ENCODE measurements at regions not wholly inside any gene's neighbourhood (a gene's known extent, or its start where the extent isn't known, plus 50 kb on each side); places are given as distances from the start of the nearest gene placed in this dataset.
A peak's percentile ranks its signal among the peaks of the same experiment; 100 is the strongest.

- Histone ChIP-seq H3K27me3 (no peaks in the 10 kb centered on the region), H3K36me3 (no peaks in the 10 kb centered on the region), H3K4me1 (peaks cover 0 to 20% (median 12%) of the 10 kb centered on the region in 4 donors), H3K27ac (replicated peaks in 1 of 4) (no peak overlapping the region), H3K4me3 (no peak overlapping the region), H3K9me3 (peaks cover 0 to 11% (median 4%) of the 10 kb centered on the region in 4 donors)
- no peak for DNase-seq (ENCODE audit: extremely low spot score)
- TF ChIP-seq EP300 (IDR thresholded peaks at IDR 0.05) (no peak), POLR2AphosphoS5 (IDR thresholded peaks at IDR 0.05) (no peak), CTCF (IDR thresholded peaks at IDR 0.05) (no peak), POLR2A (IDR thresholded peaks at IDR 0.05; ENCODE audit: low read depth) (no peak)
- intact Hi-C loops (cut with DNase I), result no loop called here
- 84% methylated on average over 3 of the region's 5 CpGs for WGBS
Observed at GRCh38 chr9:96034553-96035122, 159.1 kb downstream of the ERCC6L2 start.

GRCh38 chr9:96033896-96034295 lies 158.4 kb downstream of the ERCC6L2 start:
- Histone ChIP-seq H3K27ac (replicated peaks in 1 of 4) (no peak overlapping the region), H3K36me3 (no peaks in the 10 kb centered on the region), H3K9me3 (peaks cover 0 to 8% (median 3%) of the 10 kb centered on the region in 4 donors), H3K4me3 (no peak overlapping the region), H3K27me3 (no peaks in the 10 kb centered on the region), H3K4me1 (peaks cover 0 to 20% (median 12%) of the 10 kb centered on the region in 4 donors)
- no peak for TF ChIP-seq POLR2A (IDR thresholded peaks at IDR 0.05; ENCODE audit: low read depth)
- TF ChIP-seq EP300 (IDR thresholded peaks at IDR 0.05), result no peak
- TF ChIP-seq POLR2AphosphoS5 (IDR thresholded peaks at IDR 0.05), result no peak
- TF ChIP-seq CTCF (IDR thresholded peaks at IDR 0.05), result no peak
- intact Hi-C loops (cut with DNase I), result no loop called here
- 76% methylated on average over 8 of the region's 10 CpGs for WGBS
- DNase-seq (ENCODE audit: extremely low spot score), result no peak

GRCh38 chr9:96031916-96032534 lies 156.5 kb downstream of the ERCC6L2 start:
- Histone ChIP-seq H3K27ac (replicated peaks in 1 of 4) (peak overlapping the region in 1 of 4 donors; percentile 42), H3K4me3 (no peak overlapping the region), H3K27me3 (peaks cover 0 to 9% (median 0%) of the 10 kb centered on the region in 4 donors), H3K4me1 (peaks cover 7 to 28% (median 21%) of the 10 kb centered on the region in 4 donors), H3K36me3 (no peaks in the 10 kb centered on the region), H3K9me3 (no peaks in the 10 kb centered on the region)
- 86% methylated on average over 15 of the region's 15 CpGs for WGBS
- DNase-seq (ENCODE audit: extremely low spot score), result no peak
- intact Hi-C loops (cut with DNase I), result no loop called here
- TF ChIP-seq CTCF (IDR thresholded peaks at IDR 0.05) (no peak), POLR2AphosphoS5 (IDR thresholded peaks at IDR 0.05) (no peak), POLR2A (IDR thresholded peaks at IDR 0.05; ENCODE audit: low read depth) (no peak), EP300 (IDR thresholded peaks at IDR 0.05) (no peak)

GRCh38 chr9:96031366-96031824 lies 155.9 kb downstream of the ERCC6L2 start:
- DNase-seq (ENCODE audit: extremely low spot score), result no peak
- peaks cover 8 to 32% (median 23%) of the 10 kb centered on the region in 4 donors for H3K4me1 ChIP-seq
- no peaks in the 10 kb centered on the region for H3K36me3 ChIP-seq
- TF ChIP-seq POLR2A (IDR thresholded peaks at IDR 0.05; ENCODE audit: low read depth), result no peak
- no peak for TF ChIP-seq EP300 (IDR thresholded peaks at IDR 0.05)
- TF ChIP-seq POLR2AphosphoS5 (IDR thresholded peaks at IDR 0.05), result no peak
- no peak for TF ChIP-seq CTCF (IDR thresholded peaks at IDR 0.05)
- WGBS, result 67% methylated on average over 4 of the region's 6 CpGs
- H3K9me3 ChIP-seq, result no peaks in the 10 kb centered on the region
- intact Hi-C loops (cut with DNase I), result no loop called here
- H3K27ac ChIP-seq (replicated peaks in 1 of 4), result peak overlapping the region in 1 of 4 donors; percentile 42
- H3K27me3 ChIP-seq, result peaks cover 0 to 15% (median 0%) of the 10 kb centered on the region in 4 donors
- H3K4me3 ChIP-seq, result no peak overlapping the region

Measured in esophagus muscularis mucosa (tissue), 4 donors.